CD4-positive, alpha-beta T cell (primary cell): ENCODE measurements at regions not wholly inside any gene's neighbourhood (a gene's known extent, or its start where the extent isn't known, plus 50 kb on each side); places are given as distances from the start of the nearest gene placed in this dataset.

Experiments
- ATAC-seq: fragments of 200-7000 bp; cut with Tn5 transposase; one replicate; pipeline ENCODE4 v1.10.0; 2022; ENCODE audit warnings: mild to moderate bottlenecking; ENCODE audit not compliant: poor library complexity
- CTCF ChIA-PET: fragments of 350-600 bp; sonication (Branson Sonifier 250); formaldehyde crosslinking; loops from one replicate; lab custom pipeline; 2021; ENCODE audit warnings: antibody characterized with exemption, inconsistent platforms; lab: Charles Lee
- POLR2A ChIA-PET: fragments of 350-600 bp; sonication (Branson Sonifier 250); formaldehyde crosslinking; loops from one replicate; lab custom pipeline; 2021; ENCODE audit warnings: antibody characterized with exemption, inconsistent platforms; lab: Charles Lee
- DNase-seq, 14 experiments: peaks; one replicate each; pipeline ENCODE4 v3.0.0-alpha.2; 2013 to 2020; ENCODE audit warnings: mixed read lengths in 2 of 14
- H3K27ac ChIP-seq, 2 donors: one replicate each; pipeline versions ENCODE4 v1.5.1 to v1.7.0; 2013; ENCODE audit warnings: low read length in 2 of 2, low read depth in 1 of 2, mild to moderate bottlenecking in 1 of 2
- H3K27me3 ChIP-seq, 2 experiments: 1 replicate in 1 of 2; 2 replicates in 1 of 2; pipeline versions ENCODE4 v1.6.1 to v1.7.0; 2013; ENCODE audit warnings: low read length in 2 of 2, control low read depth in 1 of 2, mild to moderate bottlenecking in 1 of 2, moderate library complexity in 1 of 2; ENCODE audit not compliant: insufficient read depth in 2 of 2, control insufficient read depth in 1 of 2
- H3K36me3 ChIP-seq: one replicate; pipeline ENCODE4 v1.6.1; 2013; ENCODE audit warnings: low read length, control low read depth; ENCODE audit not compliant: insufficient read depth
- H3K4me1 ChIP-seq: one replicate; pipeline ENCODE4 v1.6.1; 2013; ENCODE audit warnings: low read length, control low read depth; ENCODE audit not compliant: insufficient read depth
- H3K4me3 ChIP-seq: one replicate; pipeline ENCODE4 v1.5.1; 2013; ENCODE audit warnings: mild to moderate bottlenecking, low read length, moderate library complexity
- H3K9me3 ChIP-seq, 2 experiments: 1 replicate in 1 of 2; 2 replicates in 1 of 2; pipeline versions ENCODE4 v1.6.1 to v1.7.0; 2013; ENCODE audit warnings: low read length in 2 of 2, mild to moderate bottlenecking in 2 of 2, control low read depth in 1 of 2, moderate library complexity in 1 of 2; ENCODE audit not compliant: control insufficient read depth in 1 of 2, insufficient read depth in 1 of 2
- H3K27ac Mint-ChIP-seq: one replicate; pipeline ENCODE4 v1.8.0; 2020; ENCODE audit warnings: mixed read lengths
- H3K27me3 Mint-ChIP-seq: one replicate; pipeline ENCODE4 v1.8.0; 2021; ENCODE audit warnings: mixed read lengths
- H3K36me3 Mint-ChIP-seq: one replicate; pipeline ENCODE4 v1.8.0; 2021; ENCODE audit warnings: low read depth, mixed read lengths
- H3K4me1 Mint-ChIP-seq: one replicate; pipeline ENCODE4 v1.8.0; 2021; ENCODE audit warnings: low read depth, mixed read lengths
- H3K4me3 Mint-ChIP-seq: one replicate; pipeline ENCODE4 v1.8.0; 2020; ENCODE audit warnings: mild to moderate bottlenecking, mixed read lengths
- H3K9me3 Mint-ChIP-seq: one replicate; pipeline ENCODE4 v1.8.0; 2020; ENCODE audit warnings: mixed read lengths
- intact Hi-C, 2 experiments: fragments of 100-400 bp; cut with DNase I in 1 of 2; cut with micrococcal nuclease in 1 of 2; formaldehyde crosslinking; loops; one replicate each; pipeline versions ENCODE4 v1.15.1 to v1.9.0; 2023 to 2025; cut with DNase I, micrococcal nuclease
- TF ChIP-seq, protein P1 (sequence below): fragments of 200-600 bp; IDR thresholded peaks from one replicate; pipeline ENCODE4 v1.8.0; 2022; ENCODE audit warnings: antibody characterized with exemption, mild to moderate bottlenecking

DNA sequence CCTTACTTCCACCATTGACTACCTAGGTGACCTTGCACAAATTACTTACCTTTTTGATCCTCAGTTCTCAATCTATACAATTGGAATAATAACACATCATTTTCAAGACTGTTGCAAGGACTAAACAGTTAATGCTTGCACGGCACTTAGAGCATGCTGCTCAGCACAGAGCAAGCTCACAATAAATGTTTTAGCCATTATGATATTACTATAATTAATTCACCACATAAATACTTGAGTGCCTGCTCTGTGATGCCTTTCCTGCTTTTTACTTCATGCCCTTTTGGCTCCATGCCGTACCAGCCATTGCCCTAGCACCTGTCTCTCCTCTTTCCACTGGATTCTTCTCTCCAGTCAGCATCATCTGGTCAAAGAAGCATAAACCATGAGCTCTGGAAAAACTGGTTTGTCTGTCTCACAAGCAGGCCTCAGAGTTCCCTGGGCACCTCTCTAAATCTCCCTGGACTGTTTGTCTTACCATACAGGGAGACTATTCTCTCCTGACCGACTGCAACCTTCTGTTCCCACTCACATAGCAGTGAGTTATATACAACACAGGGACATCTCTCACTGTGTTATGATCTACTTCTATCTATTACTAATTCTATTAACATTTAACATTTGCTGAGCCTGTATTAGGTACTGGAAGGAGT lies 260.4 kb upstream of the ADRA1B start:
- Histone ChIP-seq H3K4me3 (no peak overlapping the region), H3K36me3 (no peaks in the 10 kb centered on the region), H3K27ac (no peak overlapping the region), H3K9me3 (no peaks in the 10 kb centered on the region), H3K27me3 (no peaks in the 10 kb centered on the region), H3K4me1 (no peaks in the 10 kb centered on the region)
- no peak overlapping the region for H3K4me3 Mint-ChIP-seq
- TF ChIP-seq, protein P1, sequence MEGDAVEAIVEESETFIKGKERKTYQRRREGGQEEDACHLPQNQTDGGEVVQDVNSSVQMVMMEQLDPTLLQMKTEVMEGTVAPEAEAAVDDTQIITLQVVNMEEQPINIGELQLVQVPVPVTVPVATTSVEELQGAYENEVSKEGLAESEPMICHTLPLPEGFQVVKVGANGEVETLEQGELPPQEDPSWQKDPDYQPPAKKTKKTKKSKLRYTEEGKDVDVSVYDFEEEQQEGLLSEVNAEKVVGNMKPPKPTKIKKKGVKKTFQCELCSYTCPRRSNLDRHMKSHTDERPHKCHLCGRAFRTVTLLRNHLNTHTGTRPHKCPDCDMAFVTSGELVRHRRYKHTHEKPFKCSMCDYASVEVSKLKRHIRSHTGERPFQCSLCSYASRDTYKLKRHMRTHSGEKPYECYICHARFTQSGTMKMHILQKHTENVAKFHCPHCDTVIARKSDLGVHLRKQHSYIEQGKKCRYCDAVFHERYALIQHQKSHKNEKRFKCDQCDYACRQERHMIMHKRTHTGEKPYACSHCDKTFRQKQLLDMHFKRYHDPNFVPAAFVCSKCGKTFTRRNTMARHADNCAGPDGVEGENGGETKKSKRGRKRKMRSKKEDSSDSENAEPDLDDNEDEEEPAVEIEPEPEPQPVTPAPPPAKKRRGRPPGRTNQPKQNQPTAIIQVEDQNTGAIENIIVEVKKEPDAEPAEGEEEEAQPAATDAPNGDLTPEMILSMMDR: no peak
- ChIA-PET POLR2A (no interaction called here), CTCF (interaction anchor here (1.3 kb wide), 1 partner anchor 9 kb away, joined by 3 read pairs; no protein-coding TSS in a partner anchor)
- DNase-seq (no peak), ATAC-seq (no peak)
- H3K27me3 Mint-ChIP-seq: no peaks in the 10 kb centered on the region
- H3K27ac Mint-ChIP-seq: no peak overlapping the region
- H3K4me1 Mint-ChIP-seq: no peaks in the 10 kb centered on the region
- H3K36me3 Mint-ChIP-seq: no peaks in the 10 kb centered on the region
- intact Hi-C loops: no loop called here
- no peaks in the 10 kb centered on the region for H3K9me3 Mint-ChIP-seq

DNA sequence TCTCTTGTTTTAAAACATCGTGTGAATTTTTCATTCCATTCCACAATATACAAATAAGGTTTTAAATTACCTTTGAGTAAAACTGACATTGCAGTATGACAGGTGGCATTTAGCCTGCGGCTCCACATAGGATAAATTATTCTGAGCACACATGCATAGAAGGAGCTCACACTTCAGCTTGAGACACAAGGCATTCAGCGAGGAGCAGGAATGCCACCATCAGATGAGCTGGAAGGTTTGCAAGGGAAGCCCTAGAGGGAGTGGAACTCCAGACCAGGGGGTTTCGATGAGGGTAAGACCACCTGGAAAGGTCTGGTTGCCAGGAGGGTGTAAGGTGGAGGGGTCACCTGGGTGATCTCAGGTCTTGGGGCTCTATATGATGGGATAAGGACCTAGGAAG lies 259.0 kb upstream of the ADRA1B start:
- no peak overlapping the region for H3K27ac Mint-ChIP-seq
- intact Hi-C loops: no loop called here

DNA sequence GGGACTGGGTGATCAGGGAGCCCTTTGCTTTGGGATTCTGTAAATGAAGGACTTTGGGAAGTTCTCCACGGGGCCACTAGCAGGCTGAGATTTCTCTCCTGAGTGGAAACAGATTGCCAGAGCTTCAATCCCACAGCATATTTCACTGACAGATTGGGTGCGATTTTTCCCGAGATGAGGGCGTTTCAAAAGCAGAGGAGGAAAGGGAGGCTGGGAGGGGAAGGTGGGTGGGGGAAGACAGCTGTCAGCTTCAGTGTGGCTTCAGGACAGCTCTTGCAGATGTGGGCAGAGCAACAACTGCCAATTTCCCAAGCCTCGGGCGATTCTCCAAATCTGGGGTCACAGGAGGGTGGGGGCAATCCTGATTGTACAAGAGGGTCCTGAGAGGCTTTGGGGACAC lies 258.5 kb upstream of the ADRA1B start:
- H3K4me3 ChIP-seq: no peak overlapping the region
- ATAC-seq: no peak
- TF ChIP-seq, protein P1: no peak
- no peaks in the 10 kb centered on the region for H3K4me1 ChIP-seq
- no peak for DNase-seq
- H3K27ac ChIP-seq: no peak overlapping the region
- intact Hi-C loops: no loop called here
- H3K9me3 Mint-ChIP-seq: no peaks in the 10 kb centered on the region
- no peak overlapping the region for H3K4me3 Mint-ChIP-seq
- H3K36me3 ChIP-seq: no peaks in the 10 kb centered on the region
- no peaks in the 10 kb centered on the region for H3K9me3 ChIP-seq
- no peaks in the 10 kb centered on the region for H3K36me3 Mint-ChIP-seq
- ChIA-PET POLR2A (no interaction called here), CTCF (no interaction called here)
- H3K27ac Mint-ChIP-seq: no peak overlapping the region
- H3K4me1 Mint-ChIP-seq: no peaks in the 10 kb centered on the region
- no peaks in the 10 kb centered on the region for H3K27me3 ChIP-seq
- no peaks in the 10 kb centered on the region for H3K27me3 Mint-ChIP-seq

More for the DNA sequence above, 259.0 kb upstream of the ADRA1B start:
- H3K27me3 Mint-ChIP-seq: no peaks in the 10 kb centered on the region
- ChIA-PET CTCF (no interaction called here), POLR2A (no interaction called here)
- H3K4me3 Mint-ChIP-seq: no peak overlapping the region
- TF ChIP-seq, protein P1: no peak
- H3K4me3 ChIP-seq: no peak overlapping the region
- H3K9me3 ChIP-seq: no peaks in the 10 kb centered on the region
- no peaks in the 10 kb centered on the region for H3K27me3 ChIP-seq
- DNase-seq (no peak), ATAC-seq (no peak)
- H3K36me3 Mint-ChIP-seq: no peaks in the 10 kb centered on the region
- no peaks in the 10 kb centered on the region for H3K4me1 ChIP-seq
- no peaks in the 10 kb centered on the region for H3K9me3 Mint-ChIP-seq
- H3K36me3 ChIP-seq: no peaks in the 10 kb centered on the region
- no peak overlapping the region for H3K27ac ChIP-seq
- H3K4me1 Mint-ChIP-seq: no peaks in the 10 kb centered on the region
